ENCODE measurements at regions not wholly inside any gene's neighbourhood (a gene's known extent, or its start where the extent isn't known, plus 50 kb on each side); places are given as distances from the start of the nearest gene placed in this dataset.

GRCh38 chr18:10226971-10227370, 227.5 kb upstream of the APCDD1 start:
- TF ChIP-seq CTCF (IDR thresholded peaks at IDR 0.05; ENCODE audit: insufficient read depth, low read length) (no peak), REST (IDR thresholded peaks at IDR 0.05; ENCODE audit: insufficient replicate concordance, low read depth) (no peak), SPI1 (IDR thresholded peaks at IDR 0.05; ENCODE audit: borderline replicate concordance, low read depth) (no peak), POLR2AphosphoS5 (IDR thresholded peaks at IDR 0.05; ENCODE audit: low read depth) (no peak), GABPA (IDR thresholded peaks at IDR 0.05; ENCODE audit: low read depth) (no peak)
- Histone ChIP-seq H3K27me3 (ENCODE audit: insufficient read depth, poor library complexity, severe bottlenecking) (no peaks in the 10 kb centered on the region), H3K4me3 (replicated peaks; ENCODE audit: insufficient read depth, low read length) (no peak overlapping the region), H3K27ac (replicated peaks) (no peak overlapping the region)
- DNase-seq (ENCODE audit: low read depth in 1 of 2, low spot score in 1 of 2), result no peak

GRCh38 chr18:10228326-10228725, 226.1 kb upstream of the APCDD1 start:
- TF ChIP-seq GABPA (IDR thresholded peaks at IDR 0.05; ENCODE audit: low read depth) (no peak), REST (IDR thresholded peaks at IDR 0.05; ENCODE audit: insufficient replicate concordance, low read depth) (no peak), POLR2AphosphoS5 (IDR thresholded peaks at IDR 0.05; ENCODE audit: low read depth) (no peak), CTCF (IDR thresholded peaks at IDR 0.05; ENCODE audit: insufficient read depth, low read length) (no peak), SPI1 (IDR thresholded peaks at IDR 0.05; ENCODE audit: borderline replicate concordance, low read depth) (no peak)
- DNase-seq (ENCODE audit: low read depth in 1 of 2, low spot score in 1 of 2), result no peak
- Histone ChIP-seq H3K27me3 (ENCODE audit: insufficient read depth, poor library complexity, severe bottlenecking) (no peaks in the 10 kb centered on the region), H3K4me3 (replicated peaks; ENCODE audit: insufficient read depth, low read length) (no peak overlapping the region), H3K27ac (replicated peaks) (no peak overlapping the region)

GRCh38 chr18:10229458-10229857, 225.0 kb upstream of the APCDD1 start:
- no peak for TF ChIP-seq SPI1 (IDR thresholded peaks at IDR 0.05; ENCODE audit: borderline replicate concordance, low read depth)
- no peak for TF ChIP-seq GABPA (IDR thresholded peaks at IDR 0.05; ENCODE audit: low read depth)
- TF ChIP-seq REST (IDR thresholded peaks at IDR 0.05; ENCODE audit: insufficient replicate concordance, low read depth), result no peak
- no peak for TF ChIP-seq POLR2AphosphoS5 (IDR thresholded peaks at IDR 0.05; ENCODE audit: low read depth)
- TF ChIP-seq CTCF (IDR thresholded peaks at IDR 0.05; ENCODE audit: insufficient read depth, low read length), result no peak
- Histone ChIP-seq H3K4me3 (replicated peaks; ENCODE audit: insufficient read depth, low read length) (no peak overlapping the region), H3K27me3 (ENCODE audit: insufficient read depth, poor library complexity, severe bottlenecking) (no peaks in the 10 kb centered on the region), H3K27ac (replicated peaks) (no peak overlapping the region)
- DNase-seq (ENCODE audit: low read depth in 1 of 2, low spot score in 1 of 2), result no peak

Measured in HL-60 (cell line).